Skeletal muscle tissue (tissue), 3 donors: ENCODE measurements at regions not wholly inside any gene's neighbourhood (a gene's known extent, or its start where the extent isn't known, plus 50 kb on each side); places are given as distances from the start of the nearest gene placed in this dataset.

ENCODE experiments used
- H3K27ac ChIP-seq: one replicate; pipeline ENCODE4 v1.7.0; 2013; ENCODE audit warnings: mild to moderate bottlenecking, low read depth, low read length, inconsistent platforms
- H3K27me3 ChIP-seq, 3 donors: one replicate each; pipeline ENCODE4 v1.7.0; 2013; ENCODE audit warnings: low read length in 3 of 3; ENCODE audit not compliant: control insufficient read depth in 3 of 3, insufficient read depth in 3 of 3
- H3K36me3 ChIP-seq, 3 donors: one replicate each; pipeline ENCODE4 v1.7.0; 2013; ENCODE audit warnings: low read length in 3 of 3; ENCODE audit not compliant: control insufficient read depth in 3 of 3, insufficient read depth in 3 of 3
- H3K4me1 ChIP-seq, 3 donors: one replicate each; pipeline ENCODE4 v1.7.0; 2013; ENCODE audit warnings: low read length in 3 of 3, mild to moderate bottlenecking in 3 of 3; ENCODE audit not compliant: control insufficient read depth in 3 of 3, insufficient read depth in 3 of 3
- H3K4me3 ChIP-seq, 3 donors: one replicate each; pipeline ENCODE4 v1.7.0; 2013; ENCODE audit warnings: low read length in 3 of 3
- H3K9ac ChIP-seq, 3 donors: one replicate each; pipeline ENCODE4 v1.7.0; 2013; ENCODE audit warnings: low read length in 3 of 3, mild to moderate bottlenecking in 3 of 3, moderate library complexity in 2 of 3, low read depth in 1 of 3
- H3K9me3 ChIP-seq, 3 donors: one replicate each; pipeline ENCODE4 v1.7.0; 2013; ENCODE audit warnings: low read length in 3 of 3; ENCODE audit not compliant: control insufficient read depth in 3 of 3
- donor health status: Osteomylitis.

GRCh38 chr14:40416565-40416964, 984.3 kb upstream of the FBXO33 start:
- H3K9ac ChIP-seq = no peak overlapping the region
- H3K36me3 ChIP-seq = no peaks in the 10 kb centered on the region
- H3K4me1 ChIP-seq = no peaks in the 10 kb centered on the region
- no peak overlapping the region for H3K27ac ChIP-seq
- H3K9me3 ChIP-seq = no peaks in the 10 kb centered on the region
- no peaks in the 10 kb centered on the region for H3K27me3 ChIP-seq
- H3K4me3 ChIP-seq = no peak overlapping the region

- Histone ChIP-seq H3K9me3 (no peaks in the 10 kb centered on the region), H3K4me1 (no peaks in the 10 kb centered on the region), H3K27me3 (no peaks in the 10 kb centered on the region), H3K27ac (no peak overlapping the region), H3K36me3 (no peaks in the 10 kb centered on the region), H3K9ac (no peak overlapping the region), H3K4me3 (no peak overlapping the region)
Measured at GRCh38 chr14:40414386-40414785, 982.2 kb upstream of the FBXO33 start.

DNA sequence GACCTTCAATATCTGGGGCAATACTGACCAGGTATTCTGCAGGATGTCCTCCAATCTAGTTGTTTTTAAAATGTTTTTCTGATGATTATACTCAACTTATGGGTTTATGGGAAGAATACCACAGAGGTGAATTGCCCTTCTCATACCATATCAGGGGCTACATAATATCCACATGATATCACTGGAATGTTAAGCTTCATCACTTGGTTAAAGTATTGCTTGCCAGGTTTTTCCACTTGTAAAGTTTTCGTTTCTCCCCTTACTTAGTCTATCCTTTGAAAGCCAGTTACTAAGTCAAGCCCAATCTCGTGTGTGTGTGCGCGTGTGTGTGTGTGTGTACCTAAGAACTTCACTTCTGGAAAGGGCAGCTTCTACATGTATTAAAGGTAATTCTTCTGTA, 980.9 kb upstream of the FBXO33 start:
- Histone ChIP-seq H3K4me1 (no peaks in the 10 kb centered on the region), H3K27ac (no peak overlapping the region), H3K9me3 (no peaks in the 10 kb centered on the region), H3K36me3 (no peaks in the 10 kb centered on the region), H3K27me3 (no peaks in the 10 kb centered on the region), H3K4me3 (no peak overlapping the region), H3K9ac (no peak overlapping the region)

GRCh38 chr14:40410708-40411107, 978.5 kb upstream of the FBXO33 start:
- no peak overlapping the region for H3K4me3 ChIP-seq
- H3K27me3 ChIP-seq = no peaks in the 10 kb centered on the region
- H3K9ac ChIP-seq = no peak overlapping the region
- no peak overlapping the region for H3K27ac ChIP-seq
- peaks cover 0 to 7% (median 0%) of the 10 kb centered on the region in 3 donors for H3K9me3 ChIP-seq
- H3K4me1 ChIP-seq = no peaks in the 10 kb centered on the region
- H3K36me3 ChIP-seq = no peaks in the 10 kb centered on the region

DNA sequence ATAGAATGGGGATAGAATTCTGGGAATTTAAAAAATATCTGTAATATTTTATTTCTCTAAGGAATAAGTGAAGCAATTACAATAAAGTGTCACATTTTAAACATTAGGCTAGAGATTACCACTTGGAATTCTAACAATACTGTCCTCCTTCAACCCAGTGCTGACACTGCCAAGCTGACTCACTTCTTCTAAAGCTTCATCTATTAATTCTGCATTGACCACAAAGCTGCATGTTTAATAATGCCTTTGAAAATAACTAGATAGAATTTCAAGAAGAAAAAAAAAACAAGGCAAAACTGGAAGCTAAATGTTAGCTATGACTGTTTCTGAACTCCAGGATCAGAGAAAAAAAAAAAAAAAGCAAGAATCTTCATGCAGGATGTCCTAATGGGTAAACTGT, 970.7 kb upstream of the FBXO33 start:
- Histone ChIP-seq H3K27me3 (no peaks in the 10 kb centered on the region), H3K9me3 (peaks cover 0 to 6% (median 2%) of the 10 kb centered on the region in 3 donors), H3K4me3 (no peak overlapping the region), H3K4me1 (no peaks in the 10 kb centered on the region), H3K36me3 (no peaks in the 10 kb centered on the region), H3K9ac (no peak overlapping the region), H3K27ac (no peak overlapping the region)

GRCh38 chr14:40398981-40399380, 966.7 kb upstream of the FBXO33 start:
- Histone ChIP-seq H3K9ac (no peak overlapping the region), H3K36me3 (no peaks in the 10 kb centered on the region), H3K4me3 (no peak overlapping the region), H3K27me3 (no peaks in the 10 kb centered on the region), H3K4me1 (no peaks in the 10 kb centered on the region), H3K27ac (no peak overlapping the region), H3K9me3 (no peaks in the 10 kb centered on the region)

DNA sequence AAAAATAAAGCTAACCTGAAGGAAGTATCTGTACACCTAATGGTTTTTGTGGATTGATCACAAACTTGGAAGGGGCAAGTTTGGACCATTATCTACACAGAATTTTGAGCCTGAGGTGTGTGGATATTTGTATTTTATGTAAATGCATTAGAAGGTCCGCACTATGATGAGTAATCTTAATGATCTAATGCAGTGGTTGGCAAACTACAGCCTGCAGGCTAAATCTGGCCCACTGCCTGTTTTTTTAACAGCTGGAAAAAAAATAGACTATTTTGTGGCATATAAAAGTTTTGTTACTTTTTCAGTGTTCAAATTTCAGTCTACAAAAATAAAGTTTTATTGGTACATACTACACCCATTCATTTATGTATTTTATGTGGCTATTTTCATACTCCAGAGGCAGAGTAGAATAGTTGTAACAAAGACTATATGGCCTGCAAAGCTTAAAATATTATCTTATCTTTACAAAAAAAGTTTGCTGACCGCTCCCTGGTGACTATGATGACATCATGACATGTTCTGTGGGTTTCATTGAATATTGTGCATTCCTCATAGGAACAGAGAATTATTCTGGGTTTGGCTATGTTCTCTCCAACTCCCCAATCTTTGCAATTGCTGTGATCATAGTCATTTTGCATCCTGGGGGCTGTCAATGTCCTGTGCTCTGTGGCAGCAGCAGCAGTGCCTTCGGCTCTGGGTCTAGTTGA, 962.6 kb upstream of the FBXO33 start:
- Histone ChIP-seq H3K9me3 (no peaks in the 10 kb centered on the region), H3K4me1 (no peaks in the 10 kb centered on the region), H3K27ac (no peak overlapping the region), H3K4me3 (no peak overlapping the region), H3K36me3 (no peaks in the 10 kb centered on the region), H3K27me3 (no peaks in the 10 kb centered on the region), H3K9ac (no peak overlapping the region)

DNA sequence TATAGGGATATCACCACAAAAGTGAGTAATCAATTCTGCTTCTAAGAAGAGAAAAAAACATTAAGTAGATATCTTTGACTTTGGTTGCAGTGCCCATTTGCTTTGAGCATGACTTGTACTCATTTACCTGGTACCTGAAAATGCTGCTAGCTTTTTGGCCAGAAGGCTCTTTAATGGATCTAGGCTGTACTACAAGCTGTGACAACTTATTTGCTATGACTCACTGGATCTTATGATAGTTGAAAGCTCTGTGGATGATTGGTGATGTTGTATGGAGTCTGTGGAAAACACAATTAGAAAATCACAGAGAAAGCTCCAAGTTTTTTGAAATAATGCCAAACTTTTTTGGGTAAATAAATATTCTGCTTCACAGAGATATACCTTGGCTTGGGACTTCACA, 960.9 kb upstream of the FBXO33 start:
- no peaks in the 10 kb centered on the region for H3K36me3 ChIP-seq

GRCh38 chr14:40386433-40386832, 954.2 kb upstream of the FBXO33 start:
- no peaks in the 10 kb centered on the region for H3K27me3 ChIP-seq
- no peak overlapping the region for H3K27ac ChIP-seq
- no peaks in the 10 kb centered on the region for H3K4me1 ChIP-seq
- H3K4me3 ChIP-seq = no peak overlapping the region
- H3K36me3 ChIP-seq = no peaks in the 10 kb centered on the region
- no peak overlapping the region for H3K9ac ChIP-seq
- peaks cover 0 to 3% (median 0%) of the 10 kb centered on the region in 3 donors for H3K9me3 ChIP-seq

More for the DNA sequence above, 960.9 kb upstream of the FBXO33 start:
- H3K27ac ChIP-seq = no peak overlapping the region
- no peaks in the 10 kb centered on the region for H3K9me3 ChIP-seq
- H3K27me3 ChIP-seq = no peaks in the 10 kb centered on the region
- no peaks in the 10 kb centered on the region for H3K4me1 ChIP-seq
- no peak overlapping the region for H3K9ac ChIP-seq
- no peak overlapping the region for H3K4me3 ChIP-seq

GRCh38 chr14:40374221-40374620, 942.0 kb upstream of the FBXO33 start:
- no peaks in the 10 kb centered on the region for H3K36me3 ChIP-seq
- no peak overlapping the region for H3K4me3 ChIP-seq
- H3K9ac ChIP-seq = no peak overlapping the region

More at GRCh38 chr14:40374221-40374620, 942.0 kb upstream of the FBXO33 start:
- H3K9me3 ChIP-seq = no peaks in the 10 kb centered on the region
- no peaks in the 10 kb centered on the region for H3K27me3 ChIP-seq
- H3K4me1 ChIP-seq = no peaks in the 10 kb centered on the region
- H3K27ac ChIP-seq = no peak overlapping the region
